IMR-90 (cell line): ENCODE measurements at regions not wholly inside any gene's neighbourhood (a gene's known extent, or its start where the extent isn't known, plus 50 kb on each side); places are given as distances from the start of the nearest gene placed in this dataset.

Source experiments
- ATAC-seq: fragments of 200-7000 bp; cut with Tn5 transposase; 2 replicates; pipeline ENCODE4 v1.9.1; 2020; ENCODE audit warnings: low read depth, mild to moderate bottlenecking, moderate library complexity
- BruUV-seq: library from RNA; stranded (reverse); fragments of 400-500 nt; replicated peaks from 2 replicates; lab custom pipeline; 2021; lab: Mats Ljungman, UMichigan
- CTCF ChIA-PET: fragments of 300-600 bp; formaldehyde crosslinking; extraction: SDS; loops from one replicate; lab custom pipeline; 2021; ENCODE audit warnings: antibody characterized with exemption; lab: Yijun Ruan, JAX
- POLR2A ChIA-PET: fragments of 300-600 bp; sonication (Branson Sonifier 250); formaldehyde crosslinking; loops from one replicate; lab custom pipeline; 2022; ENCODE audit warnings: antibody characterized with exemption; ENCODE audit not compliant: unreplicated experiment; lab: Charles Lee
- DNase-seq: peaks from one replicate; pipeline ENCODE4 v3.0.0; 2013
- H2AFZ ChIP-seq: replicated peaks from 2 replicates; pipeline ENCODE3; 2013; ENCODE audit warnings: low read length, mild to moderate bottlenecking; ENCODE audit not compliant: poor library complexity
- H2AK5ac ChIP-seq: 2 replicates; pipeline ENCODE4 v1.6.1; 2013; ENCODE audit warnings: low read depth, low read length, inconsistent platforms
- H2AK9ac ChIP-seq: replicated peaks from 2 replicates; pipeline ENCODE3; 2013; ENCODE audit warnings: mild to moderate bottlenecking, low read depth, low read length, moderate library complexity; ENCODE audit not compliant: poor library complexity
- H2BK120ac ChIP-seq: 2 replicates; pipeline ENCODE4 v1.6.1; 2013; ENCODE audit warnings: low read depth, low read length, inconsistent platforms
- H2BK15ac ChIP-seq: 3 replicates; pipeline ENCODE4 v1.6.1; 2013; ENCODE audit warnings: low read depth, low read length, inconsistent platforms
- H2BK20ac ChIP-seq: 2 replicates; pipeline ENCODE4 v1.6.1; 2013; ENCODE audit warnings: low read depth, mild to moderate bottlenecking, inconsistent platforms, low read length, moderate library complexity
- H2BK5ac ChIP-seq: 2 replicates; pipeline ENCODE4 v1.6.1; 2013; ENCODE audit warnings: mild to moderate bottlenecking, low read depth, low read length, inconsistent platforms; ENCODE audit not compliant: poor library complexity, severe bottlenecking
- H3K14ac ChIP-seq: replicated peaks from 2 replicates; pipeline ENCODE4 v1.6.1; 2013; ENCODE audit warnings: low read depth, low read length, inconsistent platforms
- H3K18ac ChIP-seq: 2 replicates; pipeline ENCODE4 v1.6.1; 2013; ENCODE audit warnings: low read depth, low read length, control low read depth
- H3K23ac ChIP-seq: 2 replicates; pipeline ENCODE4 v1.6.1; 2013; ENCODE audit warnings: low read depth, low read length, inconsistent platforms
- H3K27ac ChIP-seq: 2 replicates; pipeline ENCODE4 v1.5.1; 2013; ENCODE audit warnings: mild to moderate bottlenecking, control low read depth, low read length; ENCODE audit not compliant: insufficient read depth
- H3K27me3 ChIP-seq: 2 replicates; pipeline ENCODE4 v1.6.1; 2013; ENCODE audit warnings: low read length; ENCODE audit not compliant: control insufficient read depth, insufficient read depth
- H3K36me3 ChIP-seq: 2 replicates; pipeline ENCODE4 v1.6.1; 2013; ENCODE audit warnings: low read length, mixed read lengths; ENCODE audit not compliant: control insufficient read depth, insufficient read depth
- H3K4ac ChIP-seq: 2 replicates; pipeline ENCODE4 v1.6.1; 2013; ENCODE audit warnings: low read depth, low read length, inconsistent platforms
- H3K4me1 ChIP-seq: 2 replicates; pipeline ENCODE4 v1.6.1; 2013; ENCODE audit warnings: low read length, mixed read lengths; ENCODE audit not compliant: control insufficient read depth, insufficient read depth
- H3K4me2 ChIP-seq: 2 replicates; pipeline ENCODE4 v1.6.1; 2013; ENCODE audit warnings: low read depth, mild to moderate bottlenecking, control low read depth, low read length, moderate library complexity
- H3K4me3 ChIP-seq: 2 replicates; pipeline ENCODE4 v1.5.1; 2013; ENCODE audit warnings: low read depth, mild to moderate bottlenecking, control low read depth, low read length, moderate library complexity; ENCODE audit not compliant: insufficient read depth
- H3K56ac ChIP-seq: 2 replicates; pipeline ENCODE4 v1.6.1; 2013; ENCODE audit warnings: low read length, inconsistent platforms; ENCODE audit not compliant: insufficient read depth; ENCODE audit errors: extremely low read depth
- H3K79me1 ChIP-seq, 2 experiments: 2 replicates each; pipeline ENCODE4 v1.6.1; 2013; ENCODE audit warnings: low read length in 2 of 2, inconsistent platforms in 1 of 2, low read depth in 1 of 2
- H3K9ac ChIP-seq: 2 replicates; pipeline ENCODE4 v1.6.1; 2013; ENCODE audit warnings: low read depth, low read length, control low read depth
- H3K9me1 ChIP-seq: 2 replicates; pipeline ENCODE4 v1.6.1; 2013; ENCODE audit warnings: low read length, inconsistent platforms; ENCODE audit not compliant: insufficient read depth
- H3K9me3 ChIP-seq: 2 replicates; pipeline ENCODE4 v1.6.1; 2013; ENCODE audit warnings: low read length; ENCODE audit not compliant: control insufficient read depth, insufficient read depth
- H4K20me1 ChIP-seq: 2 replicates; pipeline ENCODE4 v1.6.1; 2013; ENCODE audit warnings: low read length, inconsistent platforms; ENCODE audit not compliant: insufficient read depth
- H4K5ac ChIP-seq: 2 replicates; pipeline ENCODE4 v1.6.1; 2013; ENCODE audit warnings: mild to moderate bottlenecking, low read depth, low read length, control low read depth
- H4K8ac ChIP-seq, 2 experiments: 2 replicates each; pipeline ENCODE4 v1.6.1; 2013; ENCODE audit warnings: low read depth in 2 of 2, low read length in 2 of 2, control low read depth in 1 of 2, inconsistent platforms in 1 of 2
- H4K91ac ChIP-seq: 2 replicates; pipeline ENCODE4 v1.6.1; 2013; ENCODE audit warnings: low read depth, low read length, inconsistent platforms; ENCODE audit not compliant: insufficient read depth
- BHLHE40 ChIP-seq: fragments of 150-350 bp; IDR thresholded peaks from 2 replicates; pipeline ENCODE4 v1.6.1; 2016; ENCODE audit warnings: mild to moderate bottlenecking, low read depth, low read length
- CEBPB ChIP-seq: IDR thresholded peaks from 2 replicates; pipeline ENCODE4 v1.6.1; 2012; ENCODE audit warnings: low read depth, low read length, improper control_type of control experiment
- CHD1 ChIP-seq: IDR thresholded peaks from 2 replicates; pipeline ENCODE4 v1.6.1; 2012; ENCODE audit warnings: low read depth, low read length, improper control_type of control experiment
- FOS ChIP-seq: fragments of 150-350 bp; IDR thresholded peaks from 2 replicates; pipeline ENCODE4 v1.6.1; 2016; ENCODE audit warnings: low read depth, low read length
- MAFK ChIP-seq: IDR thresholded peaks from 2 replicates; pipeline ENCODE4 v1.6.1; 2012; ENCODE audit warnings: low read depth, low read length, improper control_type of control experiment
- MAZ ChIP-seq: IDR thresholded peaks from 2 replicates; pipeline ENCODE4 v1.6.1; 2012; ENCODE audit warnings: low read depth, mild to moderate bottlenecking, low read length, improper control_type of control experiment, moderate library complexity, borderline replicate concordance
- MXI1 ChIP-seq: IDR thresholded peaks from 2 replicates; pipeline ENCODE4 v1.6.1; 2012; ENCODE audit warnings: low read depth, mild to moderate bottlenecking, low read length, moderate library complexity, borderline replicate concordance
- NFE2L2 ChIP-seq: fragments of 150-350 bp; IDR thresholded peaks from 2 replicates; pipeline ENCODE4 v1.6.1; 2016; ENCODE audit warnings: low read depth, mild to moderate bottlenecking, low read length
- POLR2A ChIP-seq: IDR thresholded peaks from 2 replicates; pipeline ENCODE4 v1.6.1; 2012; ENCODE audit warnings: mild to moderate bottlenecking, low read depth, low read length
- RAD21 ChIP-seq: IDR thresholded peaks from 2 replicates; pipeline ENCODE4 v1.6.1; 2012; ENCODE audit warnings: low read length, improper control_type of control experiment
- RCOR1 ChIP-seq: IDR thresholded peaks from 2 replicates; pipeline ENCODE4 v1.6.1; 2012; ENCODE audit warnings: mild to moderate bottlenecking, low read length, improper control_type of control experiment; ENCODE audit not compliant: insufficient replicate concordance
- RFX5 ChIP-seq: IDR thresholded peaks from 2 replicates; pipeline ENCODE4 v1.8.0; 2012; ENCODE audit warnings: low read depth, mild to moderate bottlenecking, low read length, moderate library complexity
- SMC3 ChIP-seq: fragments of 150-350 bp; IDR thresholded peaks from 2 replicates; pipeline ENCODE4 v1.6.1; 2016; ENCODE audit warnings: low read depth, mild to moderate bottlenecking, antibody characterized with exemption, low read length, moderate library complexity
- WGBS, 2 experiments: methylation state at CpG; one replicate each; pipeline versions ENCODE4 v1.1.5 to v1.1.7; 2013; ENCODE audit warnings: missing lambda C conversion rate in 2 of 2; ENCODE audit not compliant: insufficient read length in 1 of 2; ENCODE audit errors: extremely low coverage in 2 of 2; 5-methylcytosine and 5-hydroxymethylcytosine counted together
- dilution Hi-C: fragments of 300-500 bp; cut with HindIII; formaldehyde crosslinking; loops from one replicate; pipeline ENCODE4 v1.14.3; 2018; ENCODE audit warnings: low sequenced_read_pairs; ENCODE audit not compliant: unreplicated experiment
- in situ Hi-C: fragments of 300-500 bp; cut with MboI; formaldehyde crosslinking; loops from 3 replicates; pipeline ENCODE4 v1.14.3; 2019; ENCODE audit warnings: low sequenced_read_pairs, inconsistent platforms, mixed read lengths
- intact Hi-C: fragments of 100-400 bp; cut with micrococcal nuclease; formaldehyde crosslinking; loops from 2 replicates; pipeline ENCODE4 v1.10.0; 2022
- TF ChIP-seq, protein P1 (sequence below): fragments of 150-350 bp; IDR thresholded peaks from 2 replicates; pipeline ENCODE4 v1.6.1; 2016; ENCODE audit warnings: low read depth, mild to moderate bottlenecking, low read length, moderate library complexity, borderline replicate concordance
- TF ChIP-seq, protein P2 (sequence below): fragments of 150-350 bp; IDR thresholded peaks from 2 replicates; pipeline ENCODE4 v1.6.1; 2017; ENCODE audit warnings: mild to moderate bottlenecking, antibody characterized with exemption, low read length, low read depth
- TF ChIP-seq, protein P3 (sequence below): conservative IDR thresholded peaks from 2 replicates; pipeline ENCODE4 v1.5.1; 2012; ENCODE audit warnings: mild to moderate bottlenecking, low read depth, low read length, improper control_type of control experiment

DNA sequence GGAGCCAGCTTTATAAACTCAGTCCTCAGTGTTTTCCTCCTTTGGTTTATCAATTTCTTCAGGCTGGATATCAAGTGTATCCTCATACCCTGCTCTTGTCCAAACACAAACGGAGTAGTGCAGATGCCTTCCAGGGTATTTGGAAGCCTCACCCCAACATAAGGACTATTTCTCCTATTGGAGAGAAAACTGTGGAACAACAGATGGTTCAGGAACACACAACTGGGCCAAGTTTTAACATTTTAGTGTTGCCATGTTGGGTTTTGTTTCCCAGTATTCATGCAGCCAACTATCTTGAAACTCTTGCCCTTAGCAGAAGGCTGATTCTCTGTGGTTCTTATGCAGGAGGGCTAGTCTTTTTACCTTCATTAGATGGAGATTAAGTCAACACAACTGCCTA, 398.1 kb downstream of the GABRB3 start:
- H3K4me2 ChIP-seq: no peak overlapping the region
- H4K5ac ChIP-seq: no peak overlapping the region
- no CpG with 5 or more reads among the region's 1 CpG for WGBS, 2 experiments
- no peak for TF ChIP-seq RCOR1
- no peak for TF ChIP-seq NFE2L2
- TF ChIP-seq MAZ: no peak
- no peak for TF ChIP-seq POLR2A
- TF ChIP-seq, protein P1, sequence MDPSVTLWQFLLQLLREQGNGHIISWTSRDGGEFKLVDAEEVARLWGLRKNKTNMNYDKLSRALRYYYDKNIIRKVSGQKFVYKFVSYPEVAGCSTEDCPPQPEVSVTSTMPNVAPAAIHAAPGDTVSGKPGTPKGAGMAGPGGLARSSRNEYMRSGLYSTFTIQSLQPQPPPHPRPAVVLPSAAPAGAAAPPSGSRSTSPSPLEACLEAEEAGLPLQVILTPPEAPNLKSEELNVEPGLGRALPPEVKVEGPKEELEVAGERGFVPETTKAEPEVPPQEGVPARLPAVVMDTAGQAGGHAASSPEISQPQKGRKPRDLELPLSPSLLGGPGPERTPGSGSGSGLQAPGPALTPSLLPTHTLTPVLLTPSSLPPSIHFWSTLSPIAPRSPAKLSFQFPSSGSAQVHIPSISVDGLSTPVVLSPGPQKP: no peak
- TF ChIP-seq MXI1: no peak
- TF ChIP-seq FOS: no peak
- no peak for TF ChIP-seq BHLHE40
- TF ChIP-seq, protein P2, sequence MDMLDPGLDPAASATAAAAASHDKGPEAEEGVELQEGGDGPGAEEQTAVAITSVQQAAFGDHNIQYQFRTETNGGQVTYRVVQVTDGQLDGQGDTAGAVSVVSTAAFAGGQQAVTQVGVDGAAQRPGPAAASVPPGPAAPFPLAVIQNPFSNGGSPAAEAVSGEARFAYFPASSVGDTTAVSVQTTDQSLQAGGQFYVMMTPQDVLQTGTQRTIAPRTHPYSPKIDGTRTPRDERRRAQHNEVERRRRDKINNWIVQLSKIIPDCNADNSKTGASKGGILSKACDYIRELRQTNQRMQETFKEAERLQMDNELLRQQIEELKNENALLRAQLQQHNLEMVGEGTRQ: no peak
- no peak for TF ChIP-seq CHD1
- no peak for TF ChIP-seq RFX5
- no peak for TF ChIP-seq RAD21
- TF ChIP-seq SMC3: no peak
- TF ChIP-seq MAFK: no peak
- TF ChIP-seq CEBPB: no peak
- TF ChIP-seq, protein P3, sequence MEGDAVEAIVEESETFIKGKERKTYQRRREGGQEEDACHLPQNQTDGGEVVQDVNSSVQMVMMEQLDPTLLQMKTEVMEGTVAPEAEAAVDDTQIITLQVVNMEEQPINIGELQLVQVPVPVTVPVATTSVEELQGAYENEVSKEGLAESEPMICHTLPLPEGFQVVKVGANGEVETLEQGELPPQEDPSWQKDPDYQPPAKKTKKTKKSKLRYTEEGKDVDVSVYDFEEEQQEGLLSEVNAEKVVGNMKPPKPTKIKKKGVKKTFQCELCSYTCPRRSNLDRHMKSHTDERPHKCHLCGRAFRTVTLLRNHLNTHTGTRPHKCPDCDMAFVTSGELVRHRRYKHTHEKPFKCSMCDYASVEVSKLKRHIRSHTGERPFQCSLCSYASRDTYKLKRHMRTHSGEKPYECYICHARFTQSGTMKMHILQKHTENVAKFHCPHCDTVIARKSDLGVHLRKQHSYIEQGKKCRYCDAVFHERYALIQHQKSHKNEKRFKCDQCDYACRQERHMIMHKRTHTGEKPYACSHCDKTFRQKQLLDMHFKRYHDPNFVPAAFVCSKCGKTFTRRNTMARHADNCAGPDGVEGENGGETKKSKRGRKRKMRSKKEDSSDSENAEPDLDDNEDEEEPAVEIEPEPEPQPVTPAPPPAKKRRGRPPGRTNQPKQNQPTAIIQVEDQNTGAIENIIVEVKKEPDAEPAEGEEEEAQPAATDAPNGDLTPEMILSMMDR: no peak
- no peaks in the 10 kb centered on the region for H4K20me1 ChIP-seq
- H3K4me3 ChIP-seq: no peak overlapping the region
- no peaks in the 10 kb centered on the region for H3K79me1 ChIP-seq
- in situ Hi-C loops: no loop called here
- H4K8ac ChIP-seq: no peak overlapping the region
- BruUV-seq: no TSS peak
- no peaks in the 10 kb centered on the region for H3K36me3 ChIP-seq
- H2BK20ac ChIP-seq: no peak overlapping the region
- no peak overlapping the region for H4K91ac ChIP-seq
- H3K4ac ChIP-seq: no peak overlapping the region
- H3K27me3 ChIP-seq: no peaks in the 10 kb centered on the region
- H3K18ac ChIP-seq: no peak overlapping the region
- no peak overlapping the region for H2AK5ac ChIP-seq
- no peak overlapping the region for H3K56ac ChIP-seq
- no peak overlapping the region for H2AFZ ChIP-seq
- ATAC-seq (no peak), DNase-seq (no peak)
- H2BK15ac ChIP-seq: no peak overlapping the region
- H3K27ac ChIP-seq: no peak overlapping the region
- no peak overlapping the region for H3K23ac ChIP-seq
- no peak overlapping the region for H2BK120ac ChIP-seq
- CTCF ChIA-PET: no interaction called here
- H3K14ac ChIP-seq: no peak overlapping the region
- no peaks in the 10 kb centered on the region for H3K4me1 ChIP-seq
- H2BK5ac ChIP-seq: no peak overlapping the region
- H3K9ac ChIP-seq: no peak overlapping the region
- no peak overlapping the region for H2AK9ac ChIP-seq
- H3K9me1 ChIP-seq: no peaks in the 10 kb centered on the region
- dilution Hi-C loops: no loop called here
- POLR2A ChIA-PET: no interaction called here
- intact Hi-C loops: no loop called here
- peaks cover 16% of the 10 kb centered on the region for H3K9me3 ChIP-seq
